GM19240 (cell line): ENCODE measurements at regions not wholly inside any gene's neighbourhood (a gene's known extent, or its start where the extent isn't known, plus 50 kb on each side); places are given as distances from the start of the nearest gene placed in this dataset.
"Not testable (repeated sequence)": the region's sequence is repeated elsewhere in the genome, so short reads cannot be mapped to it uniquely, and the experiment has no call there.

Source experiments
- DNase-seq: peaks from one replicate; pipeline ENCODE4 v3.0.0; 2011; ENCODE audit warnings: low spot score; ENCODE audit not compliant: insufficient read length

DNA sequence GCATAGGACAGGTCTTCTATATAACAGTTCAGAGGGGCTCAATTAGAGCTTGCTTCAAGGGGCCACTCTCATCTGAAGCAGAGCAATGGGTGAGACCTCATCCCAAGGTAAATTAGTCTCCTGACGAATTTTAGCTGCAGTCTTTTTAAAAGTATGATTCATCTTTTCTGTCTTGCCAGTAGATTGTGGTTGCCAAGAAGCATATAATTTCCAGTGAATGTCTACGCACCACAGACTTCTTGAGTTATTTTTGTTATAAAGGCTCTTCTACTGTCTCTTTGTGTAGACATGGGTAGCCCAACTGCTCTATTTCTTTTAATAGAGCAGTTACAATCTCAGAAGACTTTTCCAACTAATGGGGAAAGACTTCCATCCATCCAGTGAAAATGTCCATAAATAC lies 108.9 kb upstream of the FMN2 start:
- no peak for DNase-seq

DNA sequence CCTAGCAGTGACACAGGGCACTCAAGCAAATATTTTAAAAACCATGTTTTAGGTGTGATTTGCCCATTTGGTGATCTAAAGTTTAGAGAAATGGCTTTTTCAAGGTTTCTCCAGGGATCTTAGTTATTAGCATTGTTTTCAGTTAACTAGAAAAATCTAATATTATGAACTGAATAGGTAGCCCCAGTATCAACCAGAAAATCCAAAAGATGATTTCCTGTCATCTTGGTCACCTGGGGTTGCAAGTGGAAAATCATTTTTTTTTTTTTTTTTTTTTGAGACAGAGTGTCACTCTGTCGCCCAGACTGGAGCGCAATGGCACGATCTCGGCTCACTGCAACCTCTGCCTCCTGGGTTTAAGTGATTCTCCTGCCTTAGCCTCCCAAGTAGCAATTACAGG lies 106.6 kb upstream of the FMN2 start:
- no peak for DNase-seq

DNA sequence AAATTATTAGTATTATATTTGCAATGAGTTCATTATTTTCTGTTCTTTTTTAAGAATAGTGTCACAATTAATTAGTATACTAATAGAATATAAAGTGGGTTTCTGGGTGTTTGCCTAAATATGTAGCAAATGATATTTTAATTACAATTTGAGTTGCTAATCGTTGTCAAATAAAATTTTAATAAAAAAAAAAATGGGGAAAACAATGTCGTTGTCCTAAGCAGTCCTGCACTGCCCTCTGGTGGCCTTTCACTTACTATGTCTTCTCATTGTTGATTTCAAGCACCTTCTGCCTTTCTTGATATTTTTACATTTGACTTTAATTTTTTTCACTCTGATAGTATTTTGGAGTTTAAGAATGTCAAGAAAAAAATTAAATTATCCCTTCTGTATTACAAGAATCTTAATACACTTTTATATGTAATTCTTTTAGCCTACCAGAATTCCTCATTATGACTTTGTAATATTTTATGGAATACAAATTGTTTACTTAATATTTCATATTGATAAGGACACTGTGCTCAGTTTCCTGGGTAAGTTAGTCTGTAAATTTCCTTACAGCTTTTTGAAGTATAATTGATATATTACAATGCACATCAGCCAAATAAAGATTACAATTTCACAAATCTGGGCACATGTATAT lies 104.5 kb upstream of the FMN2 start:
- no peak for DNase-seq

DNA sequence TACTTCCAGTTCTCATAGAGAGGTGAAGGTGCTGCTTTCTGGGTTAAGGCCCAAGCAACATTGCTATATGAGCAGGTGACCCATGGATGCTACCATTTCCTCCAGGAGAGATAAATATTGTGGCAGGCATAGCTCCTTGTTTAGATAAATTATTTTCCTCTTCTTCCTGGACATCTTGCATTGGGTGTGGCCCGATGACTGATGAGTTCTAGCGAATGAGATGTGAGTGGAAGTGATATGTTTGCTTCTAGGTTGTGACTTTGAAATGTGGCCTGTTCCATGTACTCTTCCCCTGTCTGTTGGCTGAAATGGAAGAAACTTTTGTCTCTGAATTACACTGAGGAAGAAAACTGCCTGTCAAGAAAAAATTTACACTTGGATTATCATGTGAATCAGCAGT lies 101.7 kb upstream of the FMN2 start:
- DNase-seq = no peak

GRCh38 chr1:239992566-239992965 lies 99.1 kb upstream of the FMN2 start:
- not testable (repeated sequence) for DNase-seq

- DNase-seq = no peak
Observed at GRCh38 chr1:239993366-239993765, 98.3 kb upstream of the FMN2 start.

DNA sequence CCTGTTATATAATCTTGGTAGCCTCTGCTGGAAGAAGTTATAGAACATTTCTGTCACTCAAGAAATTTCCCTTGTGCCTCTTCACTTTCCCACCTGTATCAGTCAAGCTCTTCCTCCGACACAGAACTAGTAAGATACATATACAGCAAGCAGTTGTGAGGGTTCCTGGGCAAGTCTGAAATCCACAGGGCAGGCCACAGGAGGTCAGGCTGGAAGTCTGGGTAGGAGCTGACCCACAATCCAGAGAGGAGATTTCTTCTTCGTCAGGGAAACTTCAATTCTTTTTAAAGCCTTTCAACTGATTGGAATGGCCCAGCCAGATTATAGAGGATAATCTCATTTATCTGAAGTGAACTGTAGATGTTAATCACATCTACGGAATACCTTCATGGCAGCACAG lies 96.4 kb upstream of the FMN2 start:
- DNase-seq = no peak

DNA sequence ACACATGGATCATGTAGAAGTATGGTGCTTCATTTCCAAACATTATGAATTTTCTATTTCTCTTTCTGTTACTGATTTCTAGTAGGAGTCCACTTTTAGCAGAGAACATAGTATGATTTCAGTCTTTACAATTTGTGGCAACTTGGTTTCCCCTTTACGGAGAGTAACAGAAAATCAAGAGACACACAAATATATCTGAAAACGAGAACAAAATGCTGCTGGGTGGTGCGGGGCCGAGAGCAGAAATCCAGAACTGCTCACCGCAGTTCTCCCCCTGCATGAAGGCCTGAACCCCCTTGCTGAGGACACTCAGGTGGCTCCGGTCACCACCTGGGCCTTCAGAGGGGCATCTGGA lies 94.5 kb upstream of the FMN2 start:
- no peak for DNase-seq

- DNase-seq = no peak
Observed at GRCh38 chr1:239997515-239998311, 94.0 kb upstream of the FMN2 start.

DNA sequence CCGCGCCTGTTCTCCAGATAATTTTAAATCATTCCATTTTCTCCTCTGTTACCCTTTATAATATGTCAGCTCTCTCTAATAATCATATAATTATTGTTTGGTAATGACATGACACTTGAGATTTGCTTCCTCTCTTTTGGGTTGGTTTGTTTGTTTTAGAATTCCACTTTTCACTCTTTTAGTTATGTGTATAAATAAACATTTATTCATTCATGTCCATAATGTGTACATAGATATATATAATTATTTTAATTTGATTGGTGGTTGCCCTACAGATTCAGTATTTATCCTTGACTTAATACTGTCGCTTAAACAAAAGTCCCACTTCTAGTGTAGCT lies 93.4 kb upstream of the FMN2 start:
- DNase-seq = no peak

DNA sequence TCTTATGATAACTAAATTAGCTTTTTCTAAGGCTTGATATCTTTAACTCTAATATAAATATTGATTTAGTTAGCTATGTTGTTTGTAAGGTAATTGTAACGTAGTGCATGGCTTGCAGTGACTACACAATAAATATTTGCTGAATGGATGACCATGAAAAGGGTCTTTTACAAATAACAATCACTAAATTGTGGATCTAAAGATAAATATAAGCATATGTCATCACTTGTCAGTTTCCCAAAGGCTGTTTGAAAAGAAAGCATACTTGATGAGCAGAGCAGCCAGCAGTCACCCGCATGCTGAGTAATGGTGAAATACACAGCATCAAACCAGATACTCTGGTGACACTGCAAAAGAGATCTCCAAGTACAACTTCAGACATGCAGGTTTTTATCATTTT lies 92.5 kb upstream of the FMN2 start:
- no peak for DNase-seq

GRCh38 chr1:240000634-240001033 lies 91.0 kb upstream of the FMN2 start:
- DNase-seq = no peak

DNA sequence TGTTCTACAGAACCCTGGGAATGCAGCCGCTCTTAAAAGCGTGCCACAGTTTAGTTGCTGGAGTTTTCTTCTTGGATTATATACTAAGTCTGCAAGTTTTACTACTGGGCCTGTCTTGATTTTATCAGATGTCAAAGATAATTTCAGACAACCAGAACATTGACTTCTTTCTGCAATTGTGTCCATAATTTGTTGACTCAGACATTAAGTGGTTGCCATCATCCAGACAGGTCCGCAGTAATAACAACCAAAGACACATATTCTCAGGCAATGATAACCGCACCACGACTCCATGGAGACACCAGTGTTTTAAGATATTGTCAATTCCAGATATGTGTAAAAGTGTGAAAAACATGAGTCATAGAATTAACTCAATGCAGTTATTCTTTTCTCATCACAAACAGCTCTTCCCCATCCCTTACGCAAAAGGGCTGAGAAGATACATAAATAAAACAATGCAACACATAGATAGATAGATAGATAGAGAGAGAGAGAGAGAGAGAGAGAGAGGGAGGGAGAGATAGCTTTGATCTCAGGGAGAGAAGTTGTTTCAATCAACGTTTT lies 90.4 kb upstream of the FMN2 start:
- DNase-seq = no peak

GRCh38 chr1:240004086-240004749 lies 87.5 kb upstream of the FMN2 start:
- no peak for DNase-seq

- no peak for DNase-seq
Observed at GRCh38 chr1:240005997-240006650, 85.6 kb upstream of the FMN2 start.

DNA sequence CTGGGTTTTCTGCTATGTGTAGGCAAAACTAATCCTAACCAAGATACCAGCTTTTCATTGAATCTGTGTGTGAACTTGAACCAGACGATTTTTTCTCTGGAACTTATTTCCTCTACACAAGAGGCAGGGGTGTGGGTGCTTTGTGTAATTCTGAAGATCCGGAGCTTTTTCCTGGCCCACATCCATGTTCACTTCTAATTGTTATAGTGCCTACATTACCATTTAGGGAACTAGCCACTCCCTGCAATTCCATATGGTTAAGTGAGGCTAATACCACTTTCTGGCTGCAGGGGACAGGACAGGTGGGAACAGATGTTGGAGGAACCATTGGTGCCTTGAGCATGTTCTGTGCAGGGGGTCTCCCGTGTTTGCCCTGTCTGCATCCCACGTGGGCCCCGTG lies 83.4 kb upstream of the FMN2 start:
- no peak for DNase-seq

GRCh38 chr1:240014051-240014450 lies 77.6 kb upstream of the FMN2 start:
- DNase-seq = no peak

- DNase-seq = no peak
Observed at GRCh38 chr1:240018617-240019016, 73.1 kb upstream of the FMN2 start.

DNA sequence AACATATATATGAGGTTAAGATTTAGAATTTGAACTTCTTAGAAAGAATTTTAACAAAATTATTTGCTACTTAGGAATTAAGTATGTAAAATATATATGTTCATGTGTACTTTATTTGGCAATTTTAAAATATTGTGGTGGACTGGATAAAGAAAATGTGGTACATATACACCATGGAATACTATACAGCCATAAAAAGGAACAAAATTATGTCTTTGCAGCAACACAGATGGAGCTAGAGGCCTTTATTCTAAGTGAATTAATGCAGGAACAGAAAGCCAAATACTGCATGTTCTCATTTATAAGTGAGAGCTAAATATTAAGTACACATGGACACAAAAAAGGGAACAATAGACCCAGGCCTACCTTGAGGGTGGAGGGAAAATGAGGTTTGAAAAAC lies 72.2 kb upstream of the FMN2 start:
- DNase-seq = no peak

- DNase-seq = no peak
Observed at GRCh38 chr1:240020871-240021270, 70.8 kb upstream of the FMN2 start.

GRCh38 chr1:240021709-240022108 lies 70.0 kb upstream of the FMN2 start:
- no peak for DNase-seq

GRCh38 chr1:240027059-240027462 lies 64.6 kb upstream of the FMN2 start:
- peak; percentile 12 for DNase-seq
